ENCODE measurements at regions not wholly inside any gene's neighbourhood (a gene's known extent, or its start where the extent isn't known, plus 50 kb on each side); places are given as distances from the start of the nearest gene placed in this dataset.
A peak's percentile ranks its signal among the peaks of the same experiment; 100 is the strongest.

DNA sequence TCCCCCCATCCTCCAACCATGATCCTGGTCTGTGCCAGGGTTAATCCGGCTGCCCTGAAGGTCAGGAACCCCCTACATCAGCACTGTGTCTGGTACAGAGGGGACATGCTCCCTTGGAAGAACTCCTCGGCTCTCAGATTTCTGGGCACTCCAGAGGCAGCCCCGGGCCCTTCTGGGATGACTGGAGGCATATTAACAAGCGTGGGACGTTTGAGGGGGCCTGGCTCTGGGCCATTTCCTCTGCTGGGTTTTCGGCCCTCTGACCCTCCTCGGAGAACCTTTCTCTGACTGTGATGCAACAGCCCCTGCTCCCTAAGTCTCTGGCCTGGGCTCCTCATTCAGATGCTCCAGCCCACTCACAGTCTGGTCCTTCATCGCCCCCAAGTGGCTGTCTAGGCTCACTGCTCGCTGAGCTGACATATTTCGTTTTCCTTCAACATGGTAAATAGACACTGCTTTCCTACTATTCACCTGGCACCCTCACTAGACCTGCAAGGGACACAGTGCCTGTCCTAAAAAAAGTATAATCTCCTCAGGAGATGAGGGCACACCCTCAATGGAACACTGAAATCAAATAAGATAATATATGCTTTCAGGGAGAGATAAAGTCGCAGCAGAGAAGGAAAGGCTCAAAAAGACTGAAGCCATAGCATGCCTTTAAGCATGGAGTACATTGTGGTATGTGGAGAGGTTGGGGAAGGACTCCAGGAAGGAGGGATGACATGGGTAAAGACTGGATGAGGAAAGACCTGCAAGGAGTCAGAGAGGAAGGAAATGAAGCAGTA is 404.7 kb upstream of the TRPC7 start:
- TF ChIP-seq CTCF (IDR thresholded peaks at IDR 0.05; ENCODE audit: borderline replicate concordance, extremely low read depth, low read length, poor library complexity, severe bottlenecking) (peak; percentile 88), EZH2 (IDR thresholded peaks at IDR 0.05; ENCODE audit: borderline replicate concordance, low read depth, low read length, severe bottlenecking) (no peak)

Measured in DND-41 (cell line).